ENCODE measurements at regions not wholly inside any gene's neighbourhood (a gene's known extent, or its start where the extent isn't known, plus 50 kb on each side); places are given as distances from the start of the nearest gene placed in this dataset.

GRCh38 chr1:82225421-82226185 lies 424.9 kb downstream of the ADGRL2 start:
- DNase-seq, result no peak

GRCh38 chr1:82223091-82223490 lies 422.4 kb downstream of the ADGRL2 start:
- no peak for DNase-seq

GRCh38 chr1:82221721-82222120 lies 421.0 kb downstream of the ADGRL2 start:
- DNase-seq, result no peak

GRCh38 chr1:82220754-82221153 lies 420.0 kb downstream of the ADGRL2 start:
- DNase-seq, result no peak

- no peak for DNase-seq
Observed at GRCh38 chr1:82219841-82220240, 419.1 kb downstream of the ADGRL2 start.

- no peak for DNase-seq
Observed at GRCh38 chr1:82218846-82219245, 418.1 kb downstream of the ADGRL2 start.

GRCh38 chr1:82215853-82216175 lies 415.1 kb downstream of the ADGRL2 start:
- DNase-seq, result no peak

GRCh38 chr1:82215056-82215852 lies 414.5 kb downstream of the ADGRL2 start:
- DNase-seq, result no peak

GRCh38 chr1:82214606-82215005 lies 413.9 kb downstream of the ADGRL2 start:
- no peak for DNase-seq

- no peak for DNase-seq
Observed at GRCh38 chr1:82197606-82198005, 396.9 kb downstream of the ADGRL2 start.

- no peak for DNase-seq
Observed at GRCh38 chr1:82195245-82195644, 394.5 kb downstream of the ADGRL2 start.

- no peak for DNase-seq
Observed at GRCh38 chr1:82185084-82185483, 384.4 kb downstream of the ADGRL2 start.

- no peak for DNase-seq
Observed at GRCh38 chr1:82181846-82182245, 381.1 kb downstream of the ADGRL2 start.

- no peak for DNase-seq
Observed at GRCh38 chr1:82179131-82179530, 378.4 kb downstream of the ADGRL2 start.

GRCh38 chr1:82177192-82177591 lies 376.5 kb downstream of the ADGRL2 start:
- no peak for DNase-seq

- DNase-seq, result no peak
Observed at GRCh38 chr1:82171955-82172354, 371.2 kb downstream of the ADGRL2 start.

GRCh38 chr1:82168482-82168881 lies 367.7 kb downstream of the ADGRL2 start:
- no peak for DNase-seq

- DNase-seq, result no peak
Observed at GRCh38 chr1:82165304-82165703, 364.6 kb downstream of the ADGRL2 start.

- no peak for DNase-seq
Observed at GRCh38 chr1:82162486-82163420, 362.0 kb downstream of the ADGRL2 start.

GRCh38 chr1:82161700-82162141 lies 361.0 kb downstream of the ADGRL2 start:
- no peak for DNase-seq

- DNase-seq, result no peak
Observed at GRCh38 chr1:82160903-82161302, 360.2 kb downstream of the ADGRL2 start.

GRCh38 chr1:82160036-82160435 lies 359.3 kb downstream of the ADGRL2 start:
- no peak for DNase-seq

GRCh38 chr1:82158981-82159380 lies 358.2 kb downstream of the ADGRL2 start:
- DNase-seq, result no peak
